PC-9 (cell line): ENCODE measurements at regions not wholly inside any gene's neighbourhood (a gene's known extent, or its start where the extent isn't known, plus 50 kb on each side); places are given as distances from the start of the nearest gene placed in this dataset.

Experiments used
- EZH2 ChIP-seq: fragments of 200-600 bp; sonication (generic); IDR thresholded peaks from 2 replicates; pipeline ENCODE4 v1.8.0; 2017; ENCODE audit warnings: antibody characterized with exemption, low read depth
- TF ChIP-seq, protein P1 (sequence below): fragments of 200-600 bp; sonication (generic); conservative IDR thresholded peaks from 2 replicates; pipeline ENCODE4 v1.6.1; 2017; ENCODE audit warnings: mixed run types, antibody characterized with exemption, mild to moderate bottlenecking, moderate library complexity

DNA sequence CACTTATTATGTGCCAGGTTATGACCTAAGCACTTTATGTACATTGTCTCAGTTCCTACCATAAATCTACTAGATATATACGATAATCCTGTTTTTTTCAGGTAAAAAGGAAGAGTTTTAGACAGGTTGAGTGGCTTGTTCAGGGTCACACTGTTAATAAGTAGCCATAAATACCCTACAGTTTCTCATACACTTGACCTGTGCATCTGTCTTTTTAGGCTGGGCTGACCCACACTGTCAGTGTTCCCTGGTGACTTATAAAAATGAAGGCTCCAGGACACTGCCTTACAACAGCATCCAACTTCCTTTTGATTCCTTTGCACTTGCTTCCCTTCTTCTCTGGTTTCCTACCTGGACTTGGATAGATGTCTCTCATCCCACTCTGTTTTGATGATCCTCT lies 78.2 kb upstream of the PAQR3 start:
- TF ChIP-seq, protein P1, sequence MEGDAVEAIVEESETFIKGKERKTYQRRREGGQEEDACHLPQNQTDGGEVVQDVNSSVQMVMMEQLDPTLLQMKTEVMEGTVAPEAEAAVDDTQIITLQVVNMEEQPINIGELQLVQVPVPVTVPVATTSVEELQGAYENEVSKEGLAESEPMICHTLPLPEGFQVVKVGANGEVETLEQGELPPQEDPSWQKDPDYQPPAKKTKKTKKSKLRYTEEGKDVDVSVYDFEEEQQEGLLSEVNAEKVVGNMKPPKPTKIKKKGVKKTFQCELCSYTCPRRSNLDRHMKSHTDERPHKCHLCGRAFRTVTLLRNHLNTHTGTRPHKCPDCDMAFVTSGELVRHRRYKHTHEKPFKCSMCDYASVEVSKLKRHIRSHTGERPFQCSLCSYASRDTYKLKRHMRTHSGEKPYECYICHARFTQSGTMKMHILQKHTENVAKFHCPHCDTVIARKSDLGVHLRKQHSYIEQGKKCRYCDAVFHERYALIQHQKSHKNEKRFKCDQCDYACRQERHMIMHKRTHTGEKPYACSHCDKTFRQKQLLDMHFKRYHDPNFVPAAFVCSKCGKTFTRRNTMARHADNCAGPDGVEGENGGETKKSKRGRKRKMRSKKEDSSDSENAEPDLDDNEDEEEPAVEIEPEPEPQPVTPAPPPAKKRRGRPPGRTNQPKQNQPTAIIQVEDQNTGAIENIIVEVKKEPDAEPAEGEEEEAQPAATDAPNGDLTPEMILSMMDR, result no peak
- TF ChIP-seq EZH2, result no peak
